ENCODE measurements at regions not wholly inside any gene's neighbourhood (a gene's known extent, or its start where the extent isn't known, plus 50 kb on each side); places are given as distances from the start of the nearest gene placed in this dataset.

- TF ChIP-seq POLR2A (IDR thresholded peaks at IDR 0.05): no peak
- no peak for TF ChIP-seq CTCF (IDR thresholded peaks at IDR 0.05 in 4 of 5, conservative IDR thresholded peaks at IDR 0.05 in 1 of 5)
Measured at GRCh38 chr11:97092823-97093222, 703.0 kb downstream of the JRKL start.

All from gastrocnemius medialis (tissue), 4 donors.